Right cardiac atrium (tissue), 5 donors: ENCODE measurements at regions not wholly inside any gene's neighbourhood (a gene's known extent, or its start where the extent isn't known, plus 50 kb on each side); places are given as distances from the start of the nearest gene placed in this dataset.

Experiments
- ATAC-seq, 2 donors: fragments of 200-7000 bp; cut with Tn5 transposase; one replicate each; pipeline versions ENCODE4 v1.8.0 to v1.9.1; 2020; ENCODE audit warnings: moderate library complexity in 2 of 2, mild to moderate bottlenecking in 1 of 2
- DNase-seq, 3 donors: peaks; one replicate each; pipeline ENCODE4 v3.0.0-alpha.2; 2020
- H3K27ac ChIP-seq: one replicate; pipeline ENCODE4 v1.5.1; 2013; ENCODE audit warnings: mild to moderate bottlenecking, low read length, control low read depth, moderate library complexity
- H3K27me3 ChIP-seq: one replicate; pipeline ENCODE4 v1.6.1; 2013; ENCODE audit not compliant: control insufficient read depth, insufficient read depth
- H3K4me1 ChIP-seq: one replicate; pipeline ENCODE4 v1.6.1; 2013; ENCODE audit warnings: low read length; ENCODE audit not compliant: control insufficient read depth, insufficient read depth
- H3K4me3 ChIP-seq: one replicate; pipeline ENCODE4 v1.5.1; 2013; ENCODE audit warnings: low read length, control low read depth
- H3K9me3 ChIP-seq: one replicate; pipeline ENCODE4 v1.6.1; 2013; ENCODE audit warnings: low read length; ENCODE audit not compliant: control insufficient read depth
- WGBS: extraction: QIAGEN DNeasy Blood & Tissue Kit; methylation state at CpG from one replicate; pipeline ENCODE4 v1.1.7; 2013; 5-methylcytosine and 5-hydroxymethylcytosine counted together
- intact Hi-C, 4 donors: fragments of 100-400 bp; cut with DNase I; formaldehyde crosslinking; loops; one replicate each; pipeline versions ENCODE4 v1.11.0 to v1.14.0; 2022 to 2023
- donor health status: healthy with polysubstance abuse.
- donor health status: DM: no; HTN: yes; CAD: no.
- donor health status: DM: no; HTN: no; CAD: no.
- donor health status: DM: no; HTN: yes; CAD: no; lungs with severe emphysema.
- donor health status: DM: yes; HTN: yes; CAD: no.

- Histone ChIP-seq H3K27me3 (no peaks in the 10 kb centered on the region), H3K4me3 (no peak overlapping the region), H3K4me1 (no peaks in the 10 kb centered on the region), H3K27ac (no peak overlapping the region), H3K9me3 (no peaks in the 10 kb centered on the region)
- ATAC-seq (no peak), DNase-seq (no peak)
- intact Hi-C loops = no loop called here
- WGBS = 68% methylated on average over 2 of the region's 2 CpGs
These were observed 258.9 kb downstream of the COL12A1 start for GRCh38 chr6:74946961-74947360.

- H3K27ac ChIP-seq = no peak overlapping the region
- no peaks in the 10 kb centered on the region for H3K4me1 ChIP-seq
- no peak overlapping the region for H3K4me3 ChIP-seq
- no peak for DNase-seq
- no peaks in the 10 kb centered on the region for H3K27me3 ChIP-seq
- H3K9me3 ChIP-seq = no peaks in the 10 kb centered on the region
- ATAC-seq = no peak
- intact Hi-C loops = no loop called here
- 73% methylated on average over 3 of the region's 3 CpGs for WGBS
These were observed 263.7 kb downstream of the COL12A1 start for GRCh38 chr6:74942130-74942529.

- Histone ChIP-seq H3K9me3 (no peaks in the 10 kb centered on the region), H3K27ac (no peak overlapping the region), H3K27me3 (no peaks in the 10 kb centered on the region), H3K4me3 (no peak overlapping the region), H3K4me1 (no peaks in the 10 kb centered on the region)
- WGBS = 45% methylated on average over 1 of the region's 1 CpG
- ATAC-seq (no peak), DNase-seq (no peak)
- intact Hi-C loops = no loop called here
These were observed 264.4 kb downstream of the COL12A1 start for GRCh38 chr6:74941424-74941823.

- Histone ChIP-seq H3K27ac (no peak overlapping the region), H3K4me1 (no peaks in the 10 kb centered on the region), H3K27me3 (no peaks in the 10 kb centered on the region), H3K9me3 (no peaks in the 10 kb centered on the region), H3K4me3 (no peak overlapping the region)
- intact Hi-C loops = no loop called here
- 66% methylated on average over 4 of the region's 4 CpGs for WGBS
- no peak for ATAC-seq
- no peak for DNase-seq
These were observed 265.9 kb downstream of the COL12A1 start for GRCh38 chr6:74939721-74940620.

GRCh38 chr6:74939151-74939708 is 266.6 kb downstream of the COL12A1 start:
- H3K4me3 ChIP-seq = no peak overlapping the region
- intact Hi-C loops = no loop called here
- no peak overlapping the region for H3K27ac ChIP-seq
- H3K9me3 ChIP-seq = no peaks in the 10 kb centered on the region
- ATAC-seq (no peak), DNase-seq (no peak)
- no peaks in the 10 kb centered on the region for H3K27me3 ChIP-seq
- 53% methylated on average over 2 of the region's 2 CpGs for WGBS
- no peaks in the 10 kb centered on the region for H3K4me1 ChIP-seq

GRCh38 chr6:74937936-74938335 is 267.9 kb downstream of the COL12A1 start:
- DNase-seq = no peak
- ATAC-seq = no peak
- Histone ChIP-seq H3K4me1 (no peaks in the 10 kb centered on the region), H3K4me3 (no peak overlapping the region), H3K27me3 (no peaks in the 10 kb centered on the region), H3K9me3 (no peaks in the 10 kb centered on the region), H3K27ac (no peak overlapping the region)
- intact Hi-C loops = no loop called here

- H3K4me1 ChIP-seq = no peaks in the 10 kb centered on the region
- H3K27me3 ChIP-seq = no peaks in the 10 kb centered on the region
- H3K27ac ChIP-seq = no peak overlapping the region
- 42% methylated on average over 1 of the region's 1 CpG for WGBS
- no peak overlapping the region for H3K4me3 ChIP-seq
- ATAC-seq (no peak), DNase-seq (no peak)
- H3K9me3 ChIP-seq = no peaks in the 10 kb centered on the region
- intact Hi-C loops = no loop called here
These were observed 269.0 kb downstream of the COL12A1 start for GRCh38 chr6:74936886-74937285.

- Histone ChIP-seq H3K27ac (no peak overlapping the region), H3K4me1 (no peaks in the 10 kb centered on the region), H3K27me3 (no peaks in the 10 kb centered on the region), H3K9me3 (no peaks in the 10 kb centered on the region), H3K4me3 (no peak overlapping the region)
- ATAC-seq (no peak), DNase-seq (no peak)
- 57% methylated on average over 4 of the region's 4 CpGs for WGBS
- intact Hi-C loops = no loop called here
These were observed 273.5 kb downstream of the COL12A1 start for GRCh38 chr6:74932232-74932888.

GRCh38 chr6:74931558-74931957 is 274.3 kb downstream of the COL12A1 start:
- Histone ChIP-seq H3K9me3 (no peaks in the 10 kb centered on the region), H3K27me3 (no peaks in the 10 kb centered on the region), H3K4me3 (no peak overlapping the region), H3K27ac (no peak overlapping the region), H3K4me1 (no peaks in the 10 kb centered on the region)
- intact Hi-C loops = no loop called here
- ATAC-seq (no peak), DNase-seq (no peak)
- WGBS = 52% methylated on average over 1 of the region's 1 CpG

GRCh38 chr6:74928203-74928602 is 277.6 kb downstream of the COL12A1 start:
- ATAC-seq (no peak), DNase-seq (no peak)
- Histone ChIP-seq H3K27me3 (no peaks in the 10 kb centered on the region), H3K9me3 (no peaks in the 10 kb centered on the region), H3K27ac (no peak overlapping the region), H3K4me1 (no peaks in the 10 kb centered on the region), H3K4me3 (no peak overlapping the region)
- WGBS = 74% methylated on average over 4 of the region's 4 CpGs
- intact Hi-C loops = no loop called here

- DNase-seq (no peak), ATAC-seq (no peak)
- Histone ChIP-seq H3K27ac (no peak overlapping the region), H3K4me3 (no peak overlapping the region), H3K9me3 (no peaks in the 10 kb centered on the region), H3K27me3 (no peaks in the 10 kb centered on the region), H3K4me1 (no peaks in the 10 kb centered on the region)
- WGBS = 86% methylated on average over 3 of the region's 3 CpGs
- intact Hi-C loops = no loop called here
These were observed 278.6 kb downstream of the COL12A1 start for GRCh38 chr6:74927299-74927698.
